ENCODE measurements at regions not wholly inside any gene's neighbourhood (a gene's known extent, or its start where the extent isn't known, plus 50 kb on each side); places are given as distances from the start of the nearest gene placed in this dataset.

DNA sequence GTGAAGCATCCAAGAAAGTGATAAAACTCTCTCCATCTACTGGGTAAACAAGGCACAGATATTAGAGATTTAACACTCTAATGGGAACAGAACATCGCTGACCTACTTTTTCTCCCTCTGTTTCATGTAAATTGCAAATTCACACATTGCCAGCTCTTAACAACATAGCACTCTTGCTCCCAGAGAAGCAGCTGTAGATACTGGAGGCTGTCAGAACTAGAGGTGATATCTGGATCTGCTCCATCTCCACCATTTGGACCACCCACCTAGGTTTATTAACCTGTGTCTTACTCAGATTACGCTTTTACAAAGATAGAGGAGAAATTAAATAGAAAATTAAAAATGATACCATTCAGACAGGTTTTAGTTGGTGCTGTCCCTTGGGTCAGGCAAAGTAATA lies 289.1 kb upstream of the CRBN start:
- no peaks in the 10 kb centered on the region for H3K9me3 Mint-ChIP-seq
- no peak overlapping the region for H3K4me3 Mint-ChIP-seq
- TF ChIP-seq, protein P1, sequence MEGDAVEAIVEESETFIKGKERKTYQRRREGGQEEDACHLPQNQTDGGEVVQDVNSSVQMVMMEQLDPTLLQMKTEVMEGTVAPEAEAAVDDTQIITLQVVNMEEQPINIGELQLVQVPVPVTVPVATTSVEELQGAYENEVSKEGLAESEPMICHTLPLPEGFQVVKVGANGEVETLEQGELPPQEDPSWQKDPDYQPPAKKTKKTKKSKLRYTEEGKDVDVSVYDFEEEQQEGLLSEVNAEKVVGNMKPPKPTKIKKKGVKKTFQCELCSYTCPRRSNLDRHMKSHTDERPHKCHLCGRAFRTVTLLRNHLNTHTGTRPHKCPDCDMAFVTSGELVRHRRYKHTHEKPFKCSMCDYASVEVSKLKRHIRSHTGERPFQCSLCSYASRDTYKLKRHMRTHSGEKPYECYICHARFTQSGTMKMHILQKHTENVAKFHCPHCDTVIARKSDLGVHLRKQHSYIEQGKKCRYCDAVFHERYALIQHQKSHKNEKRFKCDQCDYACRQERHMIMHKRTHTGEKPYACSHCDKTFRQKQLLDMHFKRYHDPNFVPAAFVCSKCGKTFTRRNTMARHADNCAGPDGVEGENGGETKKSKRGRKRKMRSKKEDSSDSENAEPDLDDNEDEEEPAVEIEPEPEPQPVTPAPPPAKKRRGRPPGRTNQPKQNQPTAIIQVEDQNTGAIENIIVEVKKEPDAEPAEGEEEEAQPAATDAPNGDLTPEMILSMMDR (IDR thresholded peaks at IDR 0.05; ENCODE audit: unreplicated experiment): no peak
- H3K27ac Mint-ChIP-seq: no peak overlapping the region
- DNase-seq (ENCODE audit: low spot score in 2 of 2, unreplicated experiment in 2 of 2): no peak
- no peaks in the 10 kb centered on the region for H3K4me1 Mint-ChIP-seq
- no peaks in the 10 kb centered on the region for H3K36me3 Mint-ChIP-seq
- no peaks in the 10 kb centered on the region for H3K27me3 Mint-ChIP-seq (ENCODE audit: low read depth)

DNA sequence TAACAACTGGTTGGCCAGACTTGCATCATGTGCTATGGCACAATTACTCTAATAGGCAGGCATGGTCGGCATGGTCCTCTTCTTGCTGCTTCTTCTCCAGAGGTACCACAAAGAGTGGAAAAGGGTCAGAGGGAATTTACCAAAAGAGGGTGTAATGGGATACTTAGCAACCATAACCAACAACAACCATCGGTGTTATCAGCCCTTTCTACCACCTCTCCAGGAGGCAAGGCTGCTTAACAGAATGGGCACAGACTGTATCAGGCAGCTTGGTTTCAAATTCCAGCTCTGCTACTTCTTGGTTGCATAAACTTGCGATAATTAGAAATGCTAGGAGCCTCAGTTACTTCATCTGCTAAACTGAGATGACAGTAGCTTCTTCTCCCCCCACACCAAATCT lies 284.6 kb upstream of the CRBN start:
- no peaks in the 10 kb centered on the region for H3K27me3 Mint-ChIP-seq (ENCODE audit: low read depth)
- no peaks in the 10 kb centered on the region for H3K9me3 Mint-ChIP-seq
- no peaks in the 10 kb centered on the region for H3K4me1 Mint-ChIP-seq
- H3K36me3 Mint-ChIP-seq: no peaks in the 10 kb centered on the region
- TF ChIP-seq, protein P1 (IDR thresholded peaks at IDR 0.05; ENCODE audit: unreplicated experiment): no peak
- H3K4me3 Mint-ChIP-seq: no peak overlapping the region
- H3K27ac Mint-ChIP-seq: no peak overlapping the region
- no peak for DNase-seq (ENCODE audit: low spot score in 2 of 2, unreplicated experiment in 2 of 2)

DNA sequence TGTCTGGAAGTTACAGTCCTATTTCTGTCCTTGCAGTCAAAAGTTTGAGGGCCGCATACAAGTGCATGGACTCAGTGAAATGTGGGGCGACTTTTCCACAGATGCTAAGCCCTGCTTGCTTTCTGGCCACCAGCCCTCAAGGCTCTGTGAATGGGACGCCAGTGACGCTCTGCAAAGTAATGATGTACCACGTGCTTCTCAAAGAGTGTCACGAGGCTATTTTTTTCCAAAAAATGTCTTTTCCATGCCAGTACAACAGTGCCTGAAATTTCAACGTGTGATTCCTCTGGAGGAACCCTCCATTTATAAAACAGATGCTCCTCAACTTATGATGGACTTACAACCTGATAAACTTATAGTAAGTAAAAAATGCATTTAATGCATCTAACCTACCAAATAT lies 281.8 kb upstream of the CRBN start:
- no peaks in the 10 kb centered on the region for H3K36me3 Mint-ChIP-seq
- H3K4me3 Mint-ChIP-seq: no peak overlapping the region
- no peaks in the 10 kb centered on the region for H3K27me3 Mint-ChIP-seq (ENCODE audit: low read depth)
- no peaks in the 10 kb centered on the region for H3K9me3 Mint-ChIP-seq
- TF ChIP-seq, protein P1 (IDR thresholded peaks at IDR 0.05; ENCODE audit: unreplicated experiment): no peak
- no peak for DNase-seq (ENCODE audit: low spot score in 2 of 2, unreplicated experiment in 2 of 2)
- no peaks in the 10 kb centered on the region for H3K4me1 Mint-ChIP-seq
- no peak overlapping the region for H3K27ac Mint-ChIP-seq

- Mint-ChIP-seq H3K36me3 (no peaks in the 10 kb centered on the region), H3K27me3 (ENCODE audit: low read depth) (no peaks in the 10 kb centered on the region), H3K27ac (no peak overlapping the region), H3K4me3 (no peak overlapping the region), H3K9me3 (no peaks in the 10 kb centered on the region), H3K4me1 (peaks cover 6% of the 10 kb centered on the region)
- DNase-seq (ENCODE audit: low spot score in 2 of 2, unreplicated experiment in 2 of 2): no peak
- TF ChIP-seq, protein P1 (IDR thresholded peaks at IDR 0.05; ENCODE audit: unreplicated experiment): no peak
These were observed 269.0 kb upstream of the CRBN start for GRCh38 chr3:3448468-3448867.

GRCh38 chr3:3447641-3448040 lies 268.1 kb upstream of the CRBN start:
- no peaks in the 10 kb centered on the region for H3K36me3 Mint-ChIP-seq
- no peak overlapping the region for H3K27ac Mint-ChIP-seq
- no peak overlapping the region for H3K4me3 Mint-ChIP-seq
- H3K27me3 Mint-ChIP-seq (ENCODE audit: low read depth): no peaks in the 10 kb centered on the region
- H3K4me1 Mint-ChIP-seq: peaks cover 6% of the 10 kb centered on the region
- no peak for DNase-seq (ENCODE audit: low spot score in 2 of 2, unreplicated experiment in 2 of 2)
- no peaks in the 10 kb centered on the region for H3K9me3 Mint-ChIP-seq
- TF ChIP-seq, protein P1 (IDR thresholded peaks at IDR 0.05; ENCODE audit: unreplicated experiment): no peak

- no peak for DNase-seq (ENCODE audit: low spot score in 2 of 2, unreplicated experiment in 2 of 2)
- no peak overlapping the region for H3K4me3 Mint-ChIP-seq
- H3K36me3 Mint-ChIP-seq: no peaks in the 10 kb centered on the region
- peaks cover 6% of the 10 kb centered on the region for H3K4me1 Mint-ChIP-seq
- no peaks in the 10 kb centered on the region for H3K27me3 Mint-ChIP-seq (ENCODE audit: low read depth)
- TF ChIP-seq, protein P1 (IDR thresholded peaks at IDR 0.05; ENCODE audit: unreplicated experiment): no peak
- no peaks in the 10 kb centered on the region for H3K9me3 Mint-ChIP-seq
- H3K27ac Mint-ChIP-seq: no peak overlapping the region
These were observed 266.8 kb upstream of the CRBN start for GRCh38 chr3:3446251-3446650.

Data from mesothelial cell of epicardium (in vitro differentiated cells).